ENCODE measurements at regions not wholly inside any gene's neighbourhood (a gene's known extent, or its start where the extent isn't known, plus 50 kb on each side); places are given as distances from the start of the nearest gene placed in this dataset.

DNA sequence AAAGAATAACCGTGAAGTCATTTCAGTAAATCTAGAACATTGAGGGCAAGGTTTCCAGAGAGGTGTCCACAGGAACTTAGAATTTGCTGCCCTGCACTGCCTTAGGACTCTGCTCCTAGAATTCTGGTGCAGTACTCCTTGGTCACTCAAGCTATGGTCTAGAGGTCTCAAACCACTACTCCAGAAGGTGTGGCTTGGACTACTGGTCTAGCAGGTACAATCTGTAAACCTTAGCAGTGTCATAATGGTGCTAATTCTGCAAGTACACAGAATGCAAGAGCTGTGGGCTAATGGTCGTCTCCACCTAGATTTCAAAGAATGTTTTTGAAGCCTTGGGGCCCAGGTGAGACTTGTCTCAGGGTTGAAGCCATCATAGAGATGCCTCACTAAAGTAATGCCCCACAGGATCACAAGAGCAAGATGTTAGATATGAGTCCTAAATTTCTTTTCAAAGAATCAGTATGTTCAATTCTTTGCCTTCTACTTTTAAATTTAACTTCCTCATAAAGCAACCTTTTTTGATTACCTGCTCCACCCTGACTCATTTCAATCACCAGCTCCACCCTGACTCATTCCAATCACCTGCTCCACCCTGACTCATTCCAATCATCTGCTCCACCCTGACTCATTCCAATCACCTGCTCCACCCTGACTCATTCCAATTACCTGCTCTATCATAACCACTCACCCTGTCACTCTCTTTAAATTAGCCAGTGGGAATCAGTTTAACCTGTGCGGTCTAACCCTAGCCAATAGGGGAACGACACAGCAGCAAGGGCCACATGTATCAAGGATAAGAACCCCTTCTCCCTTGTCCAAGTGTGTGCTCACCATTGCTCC is 1111.8 kb upstream of the ACO1 start:
- Histone ChIP-seq H3K36me3 (no peaks in the 10 kb centered on the region), H3K4me1 (no peaks in the 10 kb centered on the region), H3K4me3 (no peak overlapping the region), H3K27ac (no peak overlapping the region), H3K27me3 (no peaks in the 10 kb centered on the region), H3K9me3 (no peaks in the 10 kb centered on the region)
- TF ChIP-seq, protein P1, sequence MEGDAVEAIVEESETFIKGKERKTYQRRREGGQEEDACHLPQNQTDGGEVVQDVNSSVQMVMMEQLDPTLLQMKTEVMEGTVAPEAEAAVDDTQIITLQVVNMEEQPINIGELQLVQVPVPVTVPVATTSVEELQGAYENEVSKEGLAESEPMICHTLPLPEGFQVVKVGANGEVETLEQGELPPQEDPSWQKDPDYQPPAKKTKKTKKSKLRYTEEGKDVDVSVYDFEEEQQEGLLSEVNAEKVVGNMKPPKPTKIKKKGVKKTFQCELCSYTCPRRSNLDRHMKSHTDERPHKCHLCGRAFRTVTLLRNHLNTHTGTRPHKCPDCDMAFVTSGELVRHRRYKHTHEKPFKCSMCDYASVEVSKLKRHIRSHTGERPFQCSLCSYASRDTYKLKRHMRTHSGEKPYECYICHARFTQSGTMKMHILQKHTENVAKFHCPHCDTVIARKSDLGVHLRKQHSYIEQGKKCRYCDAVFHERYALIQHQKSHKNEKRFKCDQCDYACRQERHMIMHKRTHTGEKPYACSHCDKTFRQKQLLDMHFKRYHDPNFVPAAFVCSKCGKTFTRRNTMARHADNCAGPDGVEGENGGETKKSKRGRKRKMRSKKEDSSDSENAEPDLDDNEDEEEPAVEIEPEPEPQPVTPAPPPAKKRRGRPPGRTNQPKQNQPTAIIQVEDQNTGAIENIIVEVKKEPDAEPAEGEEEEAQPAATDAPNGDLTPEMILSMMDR (IDR thresholded peaks at IDR 0.05) = no peak
- intact Hi-C loops (cut with DNase I) = no loop called here
- no peak for ATAC-seq
- DNase-seq = no peak
- 66 to 75% methylated on average over 4 of the region's 4 CpGs for WGBS, 2 donors

DNA sequence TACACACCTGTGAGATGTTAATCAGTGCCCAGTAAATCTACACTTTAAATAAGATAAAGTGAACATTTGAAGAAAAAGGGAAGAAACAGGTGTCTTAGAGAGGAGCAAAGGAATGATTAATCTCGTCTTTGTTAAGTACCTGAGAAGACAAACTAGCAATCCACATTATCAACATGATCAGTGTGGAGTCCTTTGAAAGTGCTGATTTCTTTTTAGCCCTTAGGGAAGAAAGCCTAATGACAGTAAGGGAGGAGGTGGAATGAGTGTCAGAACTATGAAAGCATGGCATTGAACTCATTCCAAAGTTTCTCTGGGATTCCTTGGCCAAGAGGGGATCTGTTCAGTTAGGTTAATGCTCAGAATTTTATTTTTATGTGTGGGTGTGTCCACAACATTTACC is 1109.0 kb upstream of the ACO1 start:
- Histone ChIP-seq H3K4me3 (no peak overlapping the region), H3K9me3 (no peaks in the 10 kb centered on the region), H3K27ac (no peak overlapping the region), H3K36me3 (no peaks in the 10 kb centered on the region), H3K4me1 (no peaks in the 10 kb centered on the region), H3K27me3 (no peaks in the 10 kb centered on the region)
- TF ChIP-seq, protein P1 (IDR thresholded peaks at IDR 0.05) = no peak
- ATAC-seq (no peak), DNase-seq (no peak)
- WGBS, 2 donors = 40 to 44% methylated on average over 1 of the region's 1 CpG
- intact Hi-C loops (cut with DNase I) = no loop called here

DNA sequence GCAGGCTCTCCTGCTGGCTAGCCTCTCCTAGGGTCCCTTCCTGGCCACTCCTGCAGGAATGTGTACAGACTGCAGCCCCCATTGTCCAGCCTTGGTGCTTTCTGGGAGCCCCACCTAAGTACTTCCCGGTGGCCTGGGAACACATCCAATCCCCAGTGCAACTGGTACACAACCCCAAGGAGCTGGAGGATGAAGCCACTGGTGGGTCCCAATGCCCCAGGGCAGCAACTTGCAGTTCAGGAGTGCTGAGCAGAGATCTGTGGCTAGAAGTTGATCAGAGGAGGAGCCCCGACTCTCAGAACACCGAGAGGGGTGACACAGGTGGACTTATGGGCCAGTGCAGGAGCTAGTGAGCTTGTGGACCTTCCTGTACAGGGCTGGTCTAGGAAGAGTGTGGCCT is 1093.7 kb upstream of the ACO1 start:
- TF ChIP-seq, protein P1 (IDR thresholded peaks at IDR 0.05) = no peak
- H3K27me3 ChIP-seq = no peaks in the 10 kb centered on the region
- no peak for ATAC-seq
- no peaks in the 10 kb centered on the region for H3K4me1 ChIP-seq
- H3K9me3 ChIP-seq = peaks cover 0 to 3% (median 0%) of the 10 kb centered on the region in 11 donors
- no peak for DNase-seq
- 75 to 88% methylated on average over 3 of the region's 3 CpGs for WGBS, 2 donors
- no peak overlapping the region for H3K4me3 ChIP-seq
- H3K36me3 ChIP-seq = no peaks in the 10 kb centered on the region
- H3K27ac ChIP-seq = no peak overlapping the region
- intact Hi-C loops (cut with DNase I) = no loop called here

DNA sequence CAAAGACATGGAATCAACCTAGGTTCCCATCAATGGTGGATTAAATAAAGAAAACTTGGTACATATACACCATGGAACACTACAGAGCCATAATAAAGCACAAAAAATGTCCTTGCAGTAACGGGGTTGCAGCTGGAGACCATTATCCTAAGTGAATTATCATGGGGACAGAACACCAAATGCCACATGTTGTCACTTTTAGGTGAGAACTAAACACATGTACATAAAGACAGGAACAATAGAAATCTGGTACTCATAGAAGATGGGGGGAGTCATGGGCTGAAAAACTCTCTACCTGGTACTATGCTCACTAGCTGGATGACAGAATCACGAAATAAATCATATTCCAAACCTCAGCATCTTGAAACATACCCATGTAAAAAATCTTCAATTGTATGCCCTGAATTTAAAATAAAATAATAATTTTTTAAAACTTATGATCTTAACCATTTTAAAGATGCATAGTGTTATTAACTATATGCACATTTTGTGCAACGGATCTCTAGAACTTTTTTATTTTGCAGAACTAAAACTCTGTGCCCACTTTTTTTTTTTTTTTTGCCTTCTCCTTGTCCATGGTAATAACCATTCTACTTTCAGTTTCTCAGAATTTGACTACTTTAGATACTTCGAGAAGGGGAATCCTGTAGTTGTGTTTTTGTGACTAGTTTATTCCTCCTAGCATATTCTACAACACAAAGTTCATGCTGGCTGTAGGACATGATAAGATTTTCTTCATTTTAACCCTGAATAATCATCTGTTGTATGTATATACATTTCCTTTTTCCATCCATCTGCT is 1081.6 kb upstream of the ACO1 start:
- Histone ChIP-seq H3K4me1 (no peaks in the 10 kb centered on the region), H3K27me3 (no peaks in the 10 kb centered on the region), H3K36me3 (no peaks in the 10 kb centered on the region), H3K9me3 (peaks cover 0 to 3% (median 0%) of the 10 kb centered on the region in 11 donors), H3K4me3 (no peak overlapping the region), H3K27ac (no peak overlapping the region)
- ATAC-seq = no peak
- intact Hi-C loops (cut with DNase I) = no loop called here
- no peak for DNase-seq
- 62 to 70% methylated on average over 4 of the region's 4 CpGs for WGBS, 2 donors
- TF ChIP-seq, protein P1 (IDR thresholded peaks at IDR 0.05) = no peak
